Ovary (tissue), 7 donors: ENCODE measurements at regions not wholly inside any gene's neighbourhood (a gene's known extent, or its start where the extent isn't known, plus 50 kb on each side); places are given as distances from the start of the nearest gene placed in this dataset.
"Not testable (repeated sequence)": the region's sequence is repeated elsewhere in the genome, so short reads cannot be mapped to it uniquely, and the experiment has no call there.

ENCODE experiments used
- DNase-seq, 5 donors: peaks; one replicate each; pipeline ENCODE4 v3.0.0-alpha.2; 2019 to 2020
- H3K27ac ChIP-seq, 2 donors: fragments of 200-600 bp; one replicate each; pipeline versions ENCODE4 v1.5.1 to v1.8.0; 2019 to 2022
- H3K27me3 ChIP-seq: fragments of 200-600 bp; one replicate; pipeline ENCODE4 v1.8.0; 2022
- H3K36me3 ChIP-seq: fragments of 200-600 bp; sonication (generic); one replicate; pipeline ENCODE4 v1.5.1; 2019
- H3K4me1 ChIP-seq: one replicate; pipeline ENCODE4 v1.8.1; 2013; ENCODE audit warnings: mild to moderate bottlenecking, moderate library complexity; ENCODE audit not compliant: insufficient read depth
- H3K4me3 ChIP-seq: fragments of 200-600 bp; sonication (generic); one replicate; pipeline ENCODE4 v1.5.1; 2017
- H3K9me3 ChIP-seq, 2 donors: fragments of 200-600 bp in 1 of 2; sonication (generic) in 1 of 2; one replicate each; pipeline versions ENCODE4 v1.5.1 to v1.8.1; 2013 to 2019; ENCODE audit warnings: mild to moderate bottlenecking in 1 of 2, moderate library complexity in 1 of 2
- EP300 ChIP-seq: sonication (generic); formaldehyde crosslinking; IDR thresholded peaks from one replicate; pipeline ENCODE4 v1.6.1; 2017; ENCODE audit warnings: antibody characterized with exemption
- POLR2A ChIP-seq: fragments of 450-650 bp; IDR thresholded peaks from one replicate; pipeline ENCODE4 v1.6.1; 2017; ENCODE audit warnings: antibody characterized with exemption, mild to moderate bottlenecking, moderate library complexity
- WGBS, 3 donors: extraction: QIAGEN DNeasy Blood & Tissue Kit in 1 of 3; methylation state at CpG; one replicate each; pipeline versions ENCODE4 v1.1.5 to v1.1.7; 2013 to 2017; 5-methylcytosine and 5-hydroxymethylcytosine counted together
- intact Hi-C, 4 donors: fragments of 100-400 bp; cut with DNase I; formaldehyde crosslinking; loops; one replicate each; pipeline versions ENCODE4 v1.11.0 to v1.15.1; 2022 to 2023
- TF ChIP-seq, protein P1 (sequence below), 3 donors: fragments of 450-650 bp in 2 of 3; fragments of 200-600 bp in 1 of 3; IDR thresholded peaks; one replicate each; pipeline versions ENCODE4 v1.5.1 to v1.8.0; 2016 to 2022; ENCODE audit warnings: antibody characterized with exemption in 3 of 3, mild to moderate bottlenecking in 1 of 3
- donor health status: DM: no; HTN: no; CAD: no; lungs with moderate emphysema.
- donor health status: DM: no; HTN: no; CAD: no.
- donor health status: Bipolar disorder and iron deficiency.
- donor health status: DM: no; HTN: no; CAD: no.
- donor health status: DM: yes; HTN: yes; CAD: no.

- Histone ChIP-seq H3K36me3 (no peaks in the 10 kb centered on the region), H3K9me3 (no peaks in the 10 kb centered on the region), H3K4me3 (no peak overlapping the region), H3K27ac (no peak overlapping the region), H3K4me1 (no peaks in the 10 kb centered on the region), H3K27me3 (no peaks in the 10 kb centered on the region)
- DNase-seq: no peak
- TF ChIP-seq EP300: no peak
- no peak for TF ChIP-seq POLR2A
- TF ChIP-seq, protein P1, sequence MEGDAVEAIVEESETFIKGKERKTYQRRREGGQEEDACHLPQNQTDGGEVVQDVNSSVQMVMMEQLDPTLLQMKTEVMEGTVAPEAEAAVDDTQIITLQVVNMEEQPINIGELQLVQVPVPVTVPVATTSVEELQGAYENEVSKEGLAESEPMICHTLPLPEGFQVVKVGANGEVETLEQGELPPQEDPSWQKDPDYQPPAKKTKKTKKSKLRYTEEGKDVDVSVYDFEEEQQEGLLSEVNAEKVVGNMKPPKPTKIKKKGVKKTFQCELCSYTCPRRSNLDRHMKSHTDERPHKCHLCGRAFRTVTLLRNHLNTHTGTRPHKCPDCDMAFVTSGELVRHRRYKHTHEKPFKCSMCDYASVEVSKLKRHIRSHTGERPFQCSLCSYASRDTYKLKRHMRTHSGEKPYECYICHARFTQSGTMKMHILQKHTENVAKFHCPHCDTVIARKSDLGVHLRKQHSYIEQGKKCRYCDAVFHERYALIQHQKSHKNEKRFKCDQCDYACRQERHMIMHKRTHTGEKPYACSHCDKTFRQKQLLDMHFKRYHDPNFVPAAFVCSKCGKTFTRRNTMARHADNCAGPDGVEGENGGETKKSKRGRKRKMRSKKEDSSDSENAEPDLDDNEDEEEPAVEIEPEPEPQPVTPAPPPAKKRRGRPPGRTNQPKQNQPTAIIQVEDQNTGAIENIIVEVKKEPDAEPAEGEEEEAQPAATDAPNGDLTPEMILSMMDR (IDR thresholded peaks at IDR 0.05): no peak
- intact Hi-C loops: no loop called here
- WGBS, 3 donors: 24 to 51% (median 27%) methylated on average over 1 of the region's 1 CpG
These were observed 600.2 kb downstream of the NTRK3 start for GRCh38 chr15:87656372-87656771.

GRCh38 chr15:87653646-87654045 is 602.9 kb downstream of the NTRK3 start:
- no peaks in the 10 kb centered on the region for H3K36me3 ChIP-seq
- TF ChIP-seq, protein P1 (IDR thresholded peaks at IDR 0.05): no peak
- TF ChIP-seq EP300 (no peak), POLR2A (no peak)
- no peak for DNase-seq
- WGBS, 3 donors: 61 to 85% (median 66%) methylated on average over 1 of the region's 1 CpG
- no peaks in the 10 kb centered on the region for H3K27me3 ChIP-seq
- H3K9me3 ChIP-seq: no peaks in the 10 kb centered on the region
- H3K27ac ChIP-seq: no peak overlapping the region
- H3K4me3 ChIP-seq: no peak overlapping the region
- intact Hi-C loops: no loop called here
- H3K4me1 ChIP-seq: no peaks in the 10 kb centered on the region

GRCh38 chr15:87649175-87649574 is 607.4 kb downstream of the NTRK3 start:
- Histone ChIP-seq H3K27ac (no peak overlapping the region), H3K4me3 (no peak overlapping the region), H3K27me3 (no peaks in the 10 kb centered on the region), H3K4me1 (no peaks in the 10 kb centered on the region), H3K36me3 (no peaks in the 10 kb centered on the region), H3K9me3 (no peaks in the 10 kb centered on the region)
- TF ChIP-seq, protein P1 (IDR thresholded peaks at IDR 0.05): no peak
- TF ChIP-seq EP300: no peak
- no peak for TF ChIP-seq POLR2A
- intact Hi-C loops: no loop called here
- 81 to 87% (median 83%) methylated on average over 4 of the region's 4 CpGs for WGBS, 3 donors
- DNase-seq: no peak

DNA sequence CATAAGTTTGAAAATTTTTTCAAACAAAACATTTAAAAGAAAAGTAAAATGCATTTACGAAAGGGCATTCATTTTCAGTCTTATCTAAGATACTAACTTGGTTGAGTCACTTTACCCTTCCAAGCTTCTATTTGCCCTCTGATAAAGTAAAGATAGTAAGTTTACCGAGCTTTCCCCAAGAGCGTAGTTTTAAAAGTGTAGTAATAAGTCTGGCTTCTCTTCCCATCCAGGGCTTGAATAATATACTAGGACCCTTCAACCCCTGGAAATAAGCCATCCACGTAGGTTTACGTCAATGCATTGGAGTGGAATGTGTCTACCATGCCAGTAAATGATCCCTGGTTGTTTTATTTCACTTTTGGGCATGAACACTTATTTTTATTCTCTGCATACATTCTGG is 608.3 kb downstream of the NTRK3 start:
- Histone ChIP-seq H3K36me3 (no peaks in the 10 kb centered on the region), H3K9me3 (no peaks in the 10 kb centered on the region), H3K27ac (no peak overlapping the region), H3K4me1 (no peaks in the 10 kb centered on the region), H3K4me3 (no peak overlapping the region), H3K27me3 (no peaks in the 10 kb centered on the region)
- TF ChIP-seq, protein P1 (IDR thresholded peaks at IDR 0.05): no peak
- TF ChIP-seq EP300: no peak
- TF ChIP-seq POLR2A: no peak
- intact Hi-C loops: no loop called here
- WGBS, 3 donors: 21 to 37% (median 29%) methylated on average over 5 of the region's 5 CpGs
- no peak for DNase-seq

- Histone ChIP-seq H3K27me3 (no peaks in the 10 kb centered on the region), H3K4me1 (no peaks in the 10 kb centered on the region), H3K36me3 (no peaks in the 10 kb centered on the region), H3K4me3 (no peak overlapping the region), H3K9me3 (no peaks in the 10 kb centered on the region), H3K27ac (no peak overlapping the region)
- DNase-seq: no peak
- WGBS, 3 donors: 71 to 87% (median 81%) methylated on average over 5 of the region's 5 CpGs
- intact Hi-C loops: no loop called here
- TF ChIP-seq, protein P1 (IDR thresholded peaks at IDR 0.05): no peak
- TF ChIP-seq POLR2A (no peak), EP300 (no peak)
These were observed 610.8 kb downstream of the NTRK3 start for GRCh38 chr15:87645723-87646122.

- DNase-seq, H3K4me3 ChIP-seq, intact Hi-C loops, H3K4me1 ChIP-seq, H3K36me3 ChIP-seq, H3K9me3 ChIP-seq, H3K27me3 ChIP-seq, H3K27ac ChIP-seq: not testable (repeated sequence)
- 59 to 68% (median 66%) methylated on average over 3 of the region's 3 CpGs for WGBS, 3 donors
These were observed 613.5 kb downstream of the NTRK3 start for GRCh38 chr15:87642997-87643396.
